ENCODE measurements at regions not wholly inside any gene's neighbourhood (a gene's known extent, or its start where the extent isn't known, plus 50 kb on each side); places are given as distances from the start of the nearest gene placed in this dataset.

DNA sequence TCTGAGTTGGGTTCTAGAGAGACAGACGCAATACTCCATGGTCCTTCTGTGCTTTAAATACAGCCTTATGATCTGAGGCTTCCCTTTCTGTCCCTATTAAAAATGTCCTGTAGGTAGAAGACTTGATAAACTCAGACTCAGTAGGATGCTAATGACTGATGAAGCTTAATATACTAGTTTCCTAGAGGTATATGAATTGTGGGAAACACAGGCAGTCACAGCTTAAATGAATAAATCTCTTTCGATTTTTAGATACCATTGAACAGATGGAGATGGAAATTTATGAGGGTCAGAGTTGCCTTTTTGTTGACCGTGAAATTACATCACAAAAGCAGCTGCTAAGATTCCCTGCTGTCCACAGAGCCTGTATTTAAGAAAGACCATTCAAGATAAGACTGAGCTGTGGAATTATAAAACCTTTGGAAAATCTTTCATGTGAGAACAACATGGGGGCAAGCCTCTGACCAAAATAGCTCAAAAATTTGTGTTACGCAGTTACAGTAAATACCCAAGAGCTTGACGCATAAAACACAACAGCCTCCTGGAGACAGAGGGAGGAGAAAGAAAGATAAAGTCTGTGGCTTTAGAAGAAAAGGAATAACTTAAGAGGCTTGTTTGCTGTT lies 172.3 kb downstream of the AASDHPPT start:
- no peak for TF ChIP-seq CTCF (IDR thresholded peaks at IDR 0.05; ENCODE audit: low read length)
- TF ChIP-seq EZH2 (IDR thresholded peaks at IDR 0.05; ENCODE audit: borderline replicate concordance, low read length): no peak
